ENCODE measurements at regions not wholly inside any gene's neighbourhood (a gene's known extent, or its start where the extent isn't known, plus 50 kb on each side); places are given as distances from the start of the nearest gene placed in this dataset.
"Not testable (repeated sequence)": the region's sequence is repeated elsewhere in the genome, so short reads cannot be mapped to it uniquely, and the experiment has no call there.

GRCh38 chr7:126016722-126017121 lies 1087.1 kb upstream of the POT1 start:
- DNase-seq (ENCODE audit: low read depth in 2 of 3, low spot score in 2 of 3) = no peak

DNA sequence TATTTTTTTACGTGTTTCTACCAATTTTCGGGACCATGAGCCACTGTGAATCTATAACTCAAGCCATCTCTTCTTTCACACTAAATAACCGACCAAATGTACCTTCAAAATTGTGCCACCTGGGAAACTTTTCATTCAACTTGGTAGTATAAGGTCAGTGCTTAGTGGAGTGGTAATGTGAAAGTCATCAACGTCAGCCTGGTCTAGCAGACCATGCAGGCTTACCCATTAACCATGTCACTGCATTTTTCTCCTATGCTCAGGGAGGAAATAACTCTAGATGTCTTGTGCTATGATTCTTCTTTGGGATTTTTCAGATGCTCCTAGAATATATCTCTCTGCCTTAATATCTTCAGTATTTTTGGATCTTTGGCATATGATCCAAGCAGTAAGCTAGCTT lies 1075.4 kb upstream of the POT1 start:
- DNase-seq (ENCODE audit: low read depth in 2 of 3, low spot score in 2 of 3) = no peak

DNA sequence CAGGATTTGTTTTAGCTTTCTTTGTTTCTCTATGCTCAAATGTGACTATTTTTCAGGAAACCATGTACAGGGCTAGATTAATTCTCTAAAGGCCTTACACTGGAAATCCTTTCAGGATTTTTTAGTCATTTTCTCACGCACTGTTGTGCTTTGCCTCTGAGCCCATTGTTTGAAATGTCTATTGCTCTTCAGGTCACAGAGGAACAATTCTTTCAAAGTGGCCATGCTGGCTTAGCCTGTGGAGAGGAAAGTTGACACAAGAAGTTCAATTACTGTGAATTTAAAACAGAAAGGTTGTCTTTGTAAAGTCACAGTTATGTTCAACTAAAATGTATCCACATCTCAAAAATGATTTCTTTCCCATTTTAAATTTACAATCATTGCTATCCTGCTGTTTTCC lies 1071.7 kb upstream of the POT1 start:
- DNase-seq (ENCODE audit: low read depth in 2 of 3, low spot score in 2 of 3) = no peak

DNA sequence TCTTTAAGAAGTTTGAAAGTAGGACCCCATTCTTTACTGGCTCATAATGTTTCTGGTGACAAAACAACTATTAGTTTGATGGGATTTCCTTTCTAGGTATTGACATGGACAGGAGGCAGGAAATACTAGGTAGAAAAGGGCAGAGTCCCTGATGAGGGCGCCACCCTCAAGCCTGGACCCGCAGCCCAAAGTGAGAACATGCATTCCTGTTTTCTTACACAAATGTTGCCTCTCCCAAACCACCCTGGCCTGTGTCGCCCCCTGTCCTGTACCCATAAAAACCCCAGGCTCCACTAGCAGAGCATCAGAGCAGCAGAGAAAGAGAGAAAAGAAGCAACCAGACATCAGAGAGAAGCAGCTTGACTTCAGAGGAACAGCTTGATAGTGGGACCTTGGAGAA lies 1055.2 kb upstream of the POT1 start:
- DNase-seq (ENCODE audit: low read depth in 2 of 3, low spot score in 2 of 3) = no peak

- DNase-seq (ENCODE audit: low read depth in 2 of 3, low spot score in 2 of 3) = no peak
These were observed 1042.0 kb upstream of the POT1 start for GRCh38 chr7:125971656-125972055.

- no peak for DNase-seq (ENCODE audit: low read depth in 2 of 3, low spot score in 2 of 3)
These were observed 1036.8 kb upstream of the POT1 start for GRCh38 chr7:125966278-125967048.

DNA sequence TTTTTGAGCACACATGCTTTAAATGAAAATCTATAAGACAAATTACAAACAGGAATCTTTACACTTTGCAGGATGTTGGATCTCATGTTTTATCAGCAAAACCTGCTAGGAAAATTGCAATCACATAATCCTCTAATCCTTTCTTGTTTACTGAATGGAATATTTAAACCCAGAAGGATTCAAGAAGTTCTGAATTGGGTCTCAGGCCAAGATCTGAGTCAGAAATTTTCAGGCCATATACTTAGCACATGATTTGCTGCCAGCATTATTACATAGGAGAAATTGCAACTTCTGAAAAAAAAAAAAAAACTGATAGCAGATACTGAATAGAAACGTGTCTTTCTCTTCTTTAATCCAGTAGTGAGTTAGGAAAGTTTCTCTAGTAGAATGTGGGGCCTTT lies 1005.3 kb upstream of the POT1 start:
- DNase-seq (ENCODE audit: low read depth in 2 of 3, low spot score in 2 of 3) = no peak

- no peak for DNase-seq (ENCODE audit: low read depth in 2 of 3, low spot score in 2 of 3)
These were observed 1004.9 kb upstream of the POT1 start for GRCh38 chr7:125934539-125934938.

GRCh38 chr7:125930848-125931247 lies 1001.2 kb upstream of the POT1 start:
- DNase-seq (ENCODE audit: low read depth in 2 of 3, low spot score in 2 of 3) = no peak

GRCh38 chr7:125927556-125927955 lies 997.9 kb upstream of the POT1 start:
- DNase-seq (ENCODE audit: low read depth in 2 of 3, low spot score in 2 of 3) = no peak

DNA sequence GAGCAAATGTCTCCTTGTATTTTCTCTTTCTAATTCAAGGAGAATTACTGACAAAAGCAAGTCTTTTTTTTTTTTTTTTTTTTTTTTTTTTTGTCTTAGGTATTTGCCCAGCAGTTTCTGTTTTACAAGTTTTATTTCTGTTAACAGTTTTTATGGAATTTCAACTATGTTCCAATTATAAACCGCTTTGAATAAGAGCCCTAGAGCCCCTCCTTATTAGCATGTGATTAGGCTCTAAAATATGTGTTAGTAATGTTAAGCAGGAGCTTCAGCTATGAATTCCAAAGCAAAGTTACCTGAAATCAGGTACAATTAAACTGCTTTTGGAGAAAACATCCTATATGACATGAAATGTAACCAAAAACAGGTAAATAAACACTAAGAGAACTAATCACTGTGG lies 997.0 kb upstream of the POT1 start:
- DNase-seq (ENCODE audit: low read depth in 2 of 3, low spot score in 2 of 3) = no peak

DNA sequence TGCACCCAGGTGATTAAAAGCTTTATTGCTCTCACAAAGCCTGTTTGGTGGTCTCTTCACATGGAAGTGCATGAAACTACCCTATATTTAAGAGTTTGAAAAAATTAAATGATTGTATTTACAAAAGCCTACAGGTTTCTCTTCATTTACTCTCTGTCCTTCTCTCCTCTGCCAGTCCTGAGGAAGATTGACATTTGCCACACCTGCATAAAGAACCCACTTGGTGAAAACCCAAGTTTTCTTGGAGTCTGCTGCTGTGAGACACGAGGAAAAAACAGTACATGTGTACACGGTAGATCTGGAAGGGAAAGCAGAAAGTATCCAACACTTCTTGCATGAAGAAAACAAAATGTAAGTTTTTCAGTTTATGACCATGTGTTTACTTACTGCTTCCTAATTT lies 994.4 kb upstream of the POT1 start:
- no peak for DNase-seq (ENCODE audit: low read depth in 2 of 3, low spot score in 2 of 3)

DNA sequence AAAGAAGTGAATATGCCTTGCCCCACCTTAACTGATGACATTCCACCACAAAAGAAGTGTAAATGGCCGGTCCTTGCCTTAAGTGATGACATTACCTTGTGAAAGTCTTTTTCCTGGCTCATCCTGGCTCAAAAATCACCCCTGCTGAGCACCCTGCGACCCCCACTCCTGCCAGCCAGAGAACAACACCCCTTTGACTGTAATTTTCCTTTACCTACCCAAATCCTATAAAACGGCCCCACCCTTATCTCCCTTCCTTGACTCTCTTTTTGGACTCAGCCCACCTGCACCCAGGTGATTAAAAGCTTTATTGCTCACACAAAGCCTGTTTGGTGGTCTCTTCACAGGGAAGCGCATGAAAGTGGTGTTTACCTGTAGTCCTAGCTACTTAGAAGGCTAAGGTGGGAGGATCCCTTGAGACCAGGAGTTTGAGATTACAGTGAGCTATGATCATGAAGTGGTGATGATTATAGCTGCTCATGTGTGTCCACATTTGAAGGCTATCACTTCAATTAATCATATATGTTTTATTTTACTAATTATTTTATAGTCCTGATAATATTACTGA lies 985.8 kb upstream of the POT1 start:
- DNase-seq (ENCODE audit: low read depth in 2 of 3, low spot score in 2 of 3) = not testable (repeated sequence)

GRCh38 chr7:125908711-125909110 lies 979.1 kb upstream of the POT1 start:
- no peak for DNase-seq (ENCODE audit: low read depth in 2 of 3, low spot score in 2 of 3)

- no peak for DNase-seq (ENCODE audit: low read depth in 2 of 3, low spot score in 2 of 3)
These were observed 970.0 kb upstream of the POT1 start for GRCh38 chr7:125899577-125899976.

DNA sequence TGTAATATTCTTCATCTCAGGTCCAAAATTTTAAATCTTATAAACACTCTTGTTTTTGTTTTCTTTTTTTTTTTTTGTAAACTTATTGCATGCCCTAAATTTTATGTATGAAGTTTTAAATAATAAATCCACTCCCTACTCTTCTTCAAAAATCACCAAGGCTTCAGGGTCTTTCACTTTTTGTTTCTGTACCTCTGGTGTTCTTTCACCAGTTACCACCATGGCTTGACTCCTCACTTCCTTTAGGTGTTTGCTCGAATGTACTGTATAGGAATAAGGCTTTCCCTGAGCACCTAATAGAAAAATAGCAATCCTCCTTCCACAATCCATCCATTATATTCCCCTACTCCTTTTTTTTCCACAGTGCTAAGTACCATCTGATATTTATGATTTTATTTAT lies 962.8 kb upstream of the POT1 start:
- DNase-seq (ENCODE audit: low read depth in 2 of 3, low spot score in 2 of 3) = no peak

DNA sequence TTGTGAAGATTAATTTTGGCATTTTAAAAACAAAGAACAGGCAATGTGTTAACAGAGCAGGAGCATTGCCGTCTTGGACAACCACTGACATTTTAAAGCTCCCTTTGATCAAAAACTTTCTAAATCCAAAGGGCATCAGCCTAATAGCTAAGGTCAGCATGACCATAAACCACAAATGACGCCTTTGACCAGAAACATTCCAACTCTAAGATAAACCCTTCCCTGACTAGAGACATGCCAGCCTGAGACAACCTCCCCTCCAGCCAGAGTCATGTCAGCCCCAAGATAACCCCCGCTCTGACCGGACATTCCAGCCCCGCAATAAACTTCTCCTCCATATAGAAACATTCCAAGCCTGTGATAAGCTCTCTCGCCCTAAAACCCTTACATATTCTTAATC lies 949.4 kb upstream of the POT1 start:
- DNase-seq (ENCODE audit: low read depth in 2 of 3, low spot score in 2 of 3) = no peak

DNA sequence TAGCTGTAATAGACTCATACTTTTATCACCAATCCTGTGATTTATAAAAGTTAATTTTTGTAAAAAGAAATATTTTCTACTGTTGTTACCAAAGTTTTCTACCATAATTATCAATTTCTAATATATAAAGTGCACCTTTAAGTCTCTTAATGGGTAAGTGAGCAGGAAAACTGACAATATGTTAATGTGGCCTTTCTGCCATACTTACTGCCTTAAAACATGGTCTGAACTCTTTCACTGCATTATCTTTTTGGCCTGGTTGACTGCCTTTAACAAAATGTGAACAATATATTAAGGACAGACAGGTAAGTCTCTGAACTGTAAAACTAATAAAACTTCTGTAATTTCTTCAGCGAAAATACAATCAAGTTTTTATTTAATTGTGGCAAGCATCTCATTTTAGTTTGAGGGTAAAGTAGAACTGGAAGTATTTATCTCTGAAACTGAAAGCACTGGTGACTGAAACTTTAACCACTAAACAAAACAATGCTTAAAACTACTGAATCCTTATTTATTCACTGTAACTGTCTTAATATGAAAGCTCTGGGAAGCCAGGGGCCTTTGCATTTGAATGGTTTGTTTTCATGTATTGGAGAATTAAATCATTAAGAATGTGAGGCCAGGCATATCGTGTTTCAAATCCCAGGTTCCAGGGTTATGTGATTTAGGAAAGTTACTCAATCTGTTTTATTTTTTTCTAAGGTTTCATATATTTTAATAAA lies 948.8 kb upstream of the POT1 start:
- DNase-seq (ENCODE audit: low read depth in 2 of 3, low spot score in 2 of 3) = no peak

DNA sequence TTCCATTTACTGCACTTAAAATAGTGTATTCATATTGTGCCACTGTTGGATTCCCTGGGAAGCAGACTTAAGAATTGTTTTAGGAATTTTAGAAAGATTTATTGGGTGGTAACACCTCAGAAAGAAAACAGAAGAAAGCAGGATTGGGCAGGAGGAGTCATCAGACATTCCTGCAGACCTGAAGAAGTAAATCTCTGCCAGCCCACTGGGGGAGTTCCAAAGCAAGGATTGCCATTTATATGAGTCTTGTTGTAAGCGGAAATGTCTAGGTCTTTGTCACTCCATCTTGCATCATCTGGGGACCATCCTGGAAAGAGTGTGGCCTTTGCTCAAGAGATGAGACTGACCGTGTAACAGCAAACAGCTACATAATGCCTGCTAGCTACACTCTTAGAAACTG lies 947.6 kb upstream of the POT1 start:
- DNase-seq (ENCODE audit: low read depth in 2 of 3, low spot score in 2 of 3) = no peak

DNA sequence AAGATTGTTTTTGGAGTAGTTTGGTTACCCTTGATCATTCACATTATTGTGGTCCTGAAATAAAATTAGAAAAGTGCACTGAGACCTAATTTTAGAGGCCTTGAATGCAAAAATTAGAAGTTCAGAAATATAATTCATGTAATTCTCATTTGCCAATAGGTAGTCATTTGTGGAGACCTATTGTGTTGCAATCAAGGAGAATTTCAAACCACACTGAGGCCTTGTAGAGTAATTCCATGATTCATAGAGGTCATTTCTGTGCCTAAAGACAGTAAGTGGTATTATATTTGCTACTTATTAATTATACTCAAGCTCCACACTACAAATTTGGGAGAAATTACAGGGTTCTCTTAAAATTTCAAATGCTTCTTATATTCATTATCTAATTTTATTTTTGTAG lies 946.8 kb upstream of the POT1 start:
- no peak for DNase-seq (ENCODE audit: low read depth in 2 of 3, low spot score in 2 of 3)

DNA sequence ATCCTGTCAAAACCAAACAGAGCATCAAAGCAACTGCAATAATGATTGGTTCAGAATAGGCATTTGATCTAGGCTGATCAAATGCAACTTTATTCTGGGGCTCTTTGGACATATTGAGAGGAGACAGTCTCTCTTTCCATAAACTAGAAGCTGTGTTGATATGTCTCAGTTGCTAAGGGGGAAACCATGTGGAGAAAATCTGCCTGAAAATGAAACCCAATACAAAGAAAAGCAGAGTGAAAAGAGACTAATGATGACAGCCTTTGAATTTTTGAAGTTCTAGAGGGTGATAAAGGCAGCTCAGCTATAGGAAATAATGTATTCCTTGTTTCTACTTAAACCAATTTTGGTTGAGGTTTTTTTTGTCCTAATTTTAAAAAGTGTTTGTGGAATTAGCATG lies 941.8 kb upstream of the POT1 start:
- no peak for DNase-seq (ENCODE audit: low read depth in 2 of 3, low spot score in 2 of 3)

DNA sequence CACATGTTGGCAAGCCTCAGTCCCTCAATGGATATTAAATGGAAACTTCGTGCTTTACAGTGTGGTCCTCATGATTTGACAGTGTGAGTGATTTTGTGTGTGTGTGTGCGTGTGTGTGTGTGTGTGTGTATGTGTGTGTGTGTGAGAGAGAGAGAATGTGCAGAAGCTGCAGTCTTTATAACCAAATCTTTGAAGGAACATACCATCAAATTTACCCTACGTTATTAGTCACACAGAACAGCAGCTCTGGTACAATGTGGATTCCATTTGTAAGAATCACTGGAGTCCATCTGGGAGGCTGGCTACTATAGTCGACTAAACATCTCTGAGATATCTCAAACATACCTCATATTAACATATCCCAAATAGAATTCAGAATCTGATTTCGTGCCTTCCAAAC lies 928.0 kb upstream of the POT1 start:
- no peak for DNase-seq (ENCODE audit: low read depth in 2 of 3, low spot score in 2 of 3)

Data from hematopoietic multipotent progenitor cell (in vitro differentiated cells).